ENCODE measurements at regions not wholly inside any gene's neighbourhood (a gene's known extent, or its start where the extent isn't known, plus 50 kb on each side); places are given as distances from the start of the nearest gene placed in this dataset.

DNA sequence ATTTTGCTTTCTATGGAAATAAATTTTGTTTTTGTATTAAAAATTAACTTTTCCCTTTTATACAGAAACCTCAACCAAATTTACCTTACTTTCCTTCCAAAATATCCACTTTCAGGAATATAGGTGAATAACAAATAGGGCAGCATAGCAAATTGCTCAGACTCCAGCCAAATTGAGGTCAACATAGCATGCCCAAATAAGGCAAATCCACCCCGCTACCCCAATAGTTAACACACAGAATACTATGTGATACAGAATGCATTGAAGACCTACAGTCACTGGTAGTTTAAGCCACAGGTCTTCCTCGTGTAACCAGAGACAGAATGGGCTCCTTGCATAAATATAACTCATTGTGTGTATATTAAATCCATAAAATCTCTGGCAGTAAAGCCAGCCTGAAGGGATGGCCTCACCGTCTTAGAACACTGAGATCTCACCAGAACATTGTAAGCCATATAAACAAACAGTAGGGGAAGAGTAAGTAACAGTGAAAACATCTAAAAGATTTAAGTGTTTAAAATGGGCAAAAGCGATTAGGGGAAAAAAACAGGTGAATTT is 72.2 kb downstream of the PMAIP1 start:
- TF ChIP-seq, protein P1, sequence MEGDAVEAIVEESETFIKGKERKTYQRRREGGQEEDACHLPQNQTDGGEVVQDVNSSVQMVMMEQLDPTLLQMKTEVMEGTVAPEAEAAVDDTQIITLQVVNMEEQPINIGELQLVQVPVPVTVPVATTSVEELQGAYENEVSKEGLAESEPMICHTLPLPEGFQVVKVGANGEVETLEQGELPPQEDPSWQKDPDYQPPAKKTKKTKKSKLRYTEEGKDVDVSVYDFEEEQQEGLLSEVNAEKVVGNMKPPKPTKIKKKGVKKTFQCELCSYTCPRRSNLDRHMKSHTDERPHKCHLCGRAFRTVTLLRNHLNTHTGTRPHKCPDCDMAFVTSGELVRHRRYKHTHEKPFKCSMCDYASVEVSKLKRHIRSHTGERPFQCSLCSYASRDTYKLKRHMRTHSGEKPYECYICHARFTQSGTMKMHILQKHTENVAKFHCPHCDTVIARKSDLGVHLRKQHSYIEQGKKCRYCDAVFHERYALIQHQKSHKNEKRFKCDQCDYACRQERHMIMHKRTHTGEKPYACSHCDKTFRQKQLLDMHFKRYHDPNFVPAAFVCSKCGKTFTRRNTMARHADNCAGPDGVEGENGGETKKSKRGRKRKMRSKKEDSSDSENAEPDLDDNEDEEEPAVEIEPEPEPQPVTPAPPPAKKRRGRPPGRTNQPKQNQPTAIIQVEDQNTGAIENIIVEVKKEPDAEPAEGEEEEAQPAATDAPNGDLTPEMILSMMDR (IDR thresholded peaks at IDR 0.05), result no peak
- TF ChIP-seq POLR2A (IDR thresholded peaks at IDR 0.05), result no peak

Data from breast epithelium (tissue), 3 donors.